ENCODE measurements at regions not wholly inside any gene's neighbourhood (a gene's known extent, or its start where the extent isn't known, plus 50 kb on each side); places are given as distances from the start of the nearest gene placed in this dataset.

DNA sequence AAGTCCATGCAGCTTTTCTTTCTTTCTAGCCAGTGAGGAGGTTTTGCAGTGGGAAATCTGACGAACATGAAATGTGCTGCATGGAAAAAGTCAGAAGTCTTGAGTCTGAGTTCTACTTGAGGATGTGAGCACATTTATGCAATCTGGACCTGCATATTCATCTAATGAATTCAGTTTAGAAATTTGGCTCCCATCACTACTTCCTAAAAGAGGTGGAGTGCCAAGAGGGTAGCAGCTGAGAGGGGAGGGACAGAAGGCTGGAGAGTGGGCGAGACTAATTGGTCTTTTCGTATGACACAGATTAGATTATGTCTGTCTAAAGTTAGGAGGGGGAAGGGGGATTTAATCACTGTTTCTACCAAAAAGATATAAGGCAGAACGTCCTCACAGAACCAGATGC is 535.9 kb downstream of the IQCM start:
- no peak overlapping the region for H3K4me3 ChIP-seq (ENCODE audit: low read depth, low read length)
- DNase-seq (ENCODE audit: low read depth): no peak
- TF ChIP-seq, protein P1, sequence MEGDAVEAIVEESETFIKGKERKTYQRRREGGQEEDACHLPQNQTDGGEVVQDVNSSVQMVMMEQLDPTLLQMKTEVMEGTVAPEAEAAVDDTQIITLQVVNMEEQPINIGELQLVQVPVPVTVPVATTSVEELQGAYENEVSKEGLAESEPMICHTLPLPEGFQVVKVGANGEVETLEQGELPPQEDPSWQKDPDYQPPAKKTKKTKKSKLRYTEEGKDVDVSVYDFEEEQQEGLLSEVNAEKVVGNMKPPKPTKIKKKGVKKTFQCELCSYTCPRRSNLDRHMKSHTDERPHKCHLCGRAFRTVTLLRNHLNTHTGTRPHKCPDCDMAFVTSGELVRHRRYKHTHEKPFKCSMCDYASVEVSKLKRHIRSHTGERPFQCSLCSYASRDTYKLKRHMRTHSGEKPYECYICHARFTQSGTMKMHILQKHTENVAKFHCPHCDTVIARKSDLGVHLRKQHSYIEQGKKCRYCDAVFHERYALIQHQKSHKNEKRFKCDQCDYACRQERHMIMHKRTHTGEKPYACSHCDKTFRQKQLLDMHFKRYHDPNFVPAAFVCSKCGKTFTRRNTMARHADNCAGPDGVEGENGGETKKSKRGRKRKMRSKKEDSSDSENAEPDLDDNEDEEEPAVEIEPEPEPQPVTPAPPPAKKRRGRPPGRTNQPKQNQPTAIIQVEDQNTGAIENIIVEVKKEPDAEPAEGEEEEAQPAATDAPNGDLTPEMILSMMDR (IDR thresholded peaks at IDR 0.05; ENCODE audit: insufficient read depth, low read depth, low read length): no peak

DNA sequence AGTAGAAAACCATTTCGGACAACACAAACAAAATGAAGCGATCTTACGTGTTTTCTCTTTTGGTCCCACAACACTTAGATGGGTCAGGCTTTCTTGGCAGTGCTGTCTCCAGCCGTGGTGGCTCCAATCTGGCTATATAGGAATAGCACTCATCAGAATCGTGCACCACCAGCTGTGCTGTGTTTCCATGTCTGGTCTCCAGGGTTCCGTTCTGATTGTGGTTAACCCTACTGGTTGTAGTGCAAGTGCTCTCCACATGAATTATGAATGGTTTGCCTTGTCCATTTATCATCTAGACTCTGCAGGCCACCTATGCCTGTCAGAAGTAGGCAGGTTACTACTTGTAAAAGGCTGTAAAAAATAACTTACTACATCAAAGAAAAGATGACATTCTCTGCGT is 536.3 kb downstream of the IQCM start:
- TF ChIP-seq, protein P1 (IDR thresholded peaks at IDR 0.05; ENCODE audit: insufficient read depth, low read depth, low read length): no peak
- no peak for DNase-seq (ENCODE audit: low read depth)

DNA sequence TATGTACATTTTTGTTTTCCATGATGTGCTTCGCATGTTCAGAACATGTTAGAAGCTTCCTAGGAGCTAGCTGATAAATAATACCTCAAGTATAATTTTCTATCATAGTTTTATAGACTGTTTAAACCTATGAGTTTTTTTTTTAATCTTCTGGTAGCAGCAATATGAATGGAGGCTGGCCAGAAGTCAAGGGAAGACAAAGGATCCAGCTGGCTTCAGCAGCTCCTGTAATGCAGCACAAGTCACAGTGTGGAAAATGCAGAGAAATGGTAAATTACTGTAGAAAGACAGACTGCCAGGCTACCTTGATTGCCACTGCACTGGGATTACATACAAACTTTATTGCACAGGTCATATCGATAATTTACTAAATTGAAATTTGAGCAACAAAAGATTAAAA is 537.9 kb downstream of the IQCM start:
- DNase-seq (ENCODE audit: low read depth): no peak
- TF ChIP-seq, protein P1 (IDR thresholded peaks at IDR 0.05; ENCODE audit: insufficient read depth, low read depth, low read length): no peak
- no peak overlapping the region for H3K4me3 ChIP-seq (ENCODE audit: low read depth, low read length)

More for the DNA sequence above, 536.3 kb downstream of the IQCM start:
- H3K4me3 ChIP-seq (ENCODE audit: low read depth, low read length): no peak overlapping the region

DNA sequence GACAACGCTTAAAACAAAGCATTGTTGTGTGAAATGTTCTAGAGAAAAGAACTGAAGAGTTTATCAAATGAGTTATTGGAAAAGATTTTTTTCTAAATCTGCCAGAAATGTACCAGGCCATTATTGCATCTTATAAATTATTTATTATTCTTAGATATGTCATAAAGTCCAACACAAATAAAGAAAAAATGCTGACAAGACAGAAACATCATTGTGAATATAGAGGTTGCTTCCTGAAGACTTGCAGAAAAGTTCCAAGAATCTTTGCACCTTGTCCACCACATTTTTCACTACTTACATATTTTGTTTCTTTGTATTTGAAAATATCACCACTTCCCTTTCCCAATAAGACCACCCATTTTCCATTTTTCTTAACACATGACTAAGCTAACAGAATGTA is 545.8 kb downstream of the IQCM start:
- no peak overlapping the region for H3K4me3 ChIP-seq (ENCODE audit: low read depth, low read length)
- DNase-seq (ENCODE audit: low read depth): no peak
- TF ChIP-seq, protein P1 (IDR thresholded peaks at IDR 0.05; ENCODE audit: insufficient read depth, low read depth, low read length): no peak

DNA sequence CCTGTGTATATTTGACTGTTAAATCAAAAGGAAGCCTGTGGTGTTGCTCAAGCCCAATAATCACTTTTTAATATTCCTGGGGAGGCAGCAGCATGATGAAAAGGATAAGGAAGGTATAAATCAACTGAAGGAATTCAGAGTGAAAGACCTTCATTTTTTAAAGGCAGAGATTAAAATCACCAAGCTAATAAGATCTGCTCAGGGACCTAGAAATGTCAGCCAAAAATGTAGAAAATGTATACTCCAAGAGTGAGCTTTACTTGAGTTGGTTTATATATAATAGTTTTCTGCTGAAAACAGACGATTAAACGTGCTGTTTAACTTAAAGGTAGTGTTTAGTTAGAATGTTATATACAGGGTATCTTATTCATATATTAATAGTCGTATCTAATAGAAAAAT is 549.3 kb downstream of the IQCM start:
- no peak for DNase-seq (ENCODE audit: low read depth)
- no peak overlapping the region for H3K4me3 ChIP-seq (ENCODE audit: low read depth, low read length)
- TF ChIP-seq, protein P1 (IDR thresholded peaks at IDR 0.05; ENCODE audit: insufficient read depth, low read depth, low read length): no peak

DNA sequence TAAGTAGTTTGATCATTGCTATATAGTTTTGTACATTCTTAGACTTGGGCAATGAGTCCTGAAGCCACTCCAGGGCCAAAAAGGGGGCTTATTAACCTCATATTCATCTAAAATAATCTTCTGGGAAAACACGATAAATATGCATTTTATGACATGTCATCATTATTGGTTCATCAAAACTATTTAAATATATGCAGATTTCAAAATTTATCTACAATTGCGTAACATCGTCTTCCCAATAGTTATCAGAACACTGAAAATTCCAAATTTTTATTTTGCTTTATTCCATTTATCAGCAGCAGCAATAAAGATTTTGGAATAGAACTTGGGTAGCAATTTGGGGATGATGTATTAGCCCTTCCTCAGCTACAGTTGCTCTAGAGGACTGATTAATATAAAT is 550.0 kb downstream of the IQCM start:
- no peak for DNase-seq (ENCODE audit: low read depth)
- H3K4me3 ChIP-seq (ENCODE audit: low read depth, low read length): no peak overlapping the region
- TF ChIP-seq, protein P1 (IDR thresholded peaks at IDR 0.05; ENCODE audit: insufficient read depth, low read depth, low read length): no peak

DNA sequence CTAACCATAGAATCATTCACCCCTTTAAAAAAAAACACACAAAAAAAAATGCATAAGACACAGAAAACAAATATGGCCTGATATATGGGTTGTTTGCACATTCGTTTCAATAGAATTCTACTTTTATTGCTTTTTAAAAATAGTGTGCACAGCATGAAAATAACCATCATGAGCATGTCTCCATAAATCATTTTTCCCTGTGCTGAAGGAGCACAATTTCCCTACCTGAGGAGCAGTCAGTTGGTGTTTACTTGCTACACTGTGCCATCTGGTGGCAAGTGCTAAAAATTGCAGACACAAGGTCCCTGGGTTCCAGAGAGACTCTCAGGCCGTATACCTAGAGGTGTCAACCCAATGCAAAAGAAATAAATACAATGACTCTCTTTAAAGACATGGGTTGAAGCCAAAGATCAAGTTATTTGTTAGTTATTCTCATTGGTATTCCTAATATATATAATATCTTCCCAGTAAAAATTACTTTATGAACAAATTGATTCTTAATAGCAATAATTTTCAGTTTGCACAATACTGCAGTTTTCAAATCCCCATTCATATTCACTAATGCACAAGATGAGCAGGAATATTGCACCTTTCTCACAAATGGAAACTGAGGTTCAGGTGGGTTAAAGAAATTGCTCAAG is 551.4 kb downstream of the IQCM start:
- TF ChIP-seq, protein P1 (IDR thresholded peaks at IDR 0.05; ENCODE audit: insufficient read depth, low read depth, low read length): peak; percentile 71
- DNase-seq (ENCODE audit: low read depth): peak; percentile 44
- no peak overlapping the region for H3K4me3 ChIP-seq (ENCODE audit: low read depth, low read length)
